ENCODE measurements at regions not wholly inside any gene's neighbourhood (a gene's known extent, or its start where the extent isn't known, plus 50 kb on each side); places are given as distances from the start of the nearest gene placed in this dataset.

DNA sequence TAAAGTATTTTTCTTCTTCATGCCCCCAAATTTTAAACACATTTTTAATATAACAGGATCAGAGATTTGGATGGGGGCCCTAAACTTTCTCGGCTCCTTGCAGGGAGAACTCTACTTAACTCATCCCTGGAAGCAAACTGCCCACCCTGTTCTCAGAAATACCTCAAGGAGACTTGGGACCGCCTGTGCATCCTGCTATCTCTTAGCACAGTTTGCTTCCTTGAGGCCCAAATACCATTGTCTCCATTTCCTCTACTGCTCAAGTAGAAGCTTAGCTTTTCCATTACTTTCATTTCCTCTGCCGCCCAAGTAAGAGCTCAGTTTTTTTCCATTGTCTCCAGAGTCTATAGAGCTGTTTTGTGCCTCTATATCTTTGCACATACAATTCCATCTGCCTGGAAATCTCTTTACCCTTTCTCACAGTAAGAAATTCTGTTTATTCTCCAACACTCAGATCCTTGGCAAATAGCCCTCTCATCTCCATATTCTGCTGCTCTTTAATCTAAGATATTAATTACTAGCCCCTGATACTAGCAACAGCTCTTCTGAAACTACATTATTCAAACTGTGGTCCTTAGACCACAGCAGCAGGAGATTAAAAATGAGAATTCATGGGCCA is 137.8 kb downstream of the CEMIP2 start:
- Histone ChIP-seq H2AFZ (ENCODE audit: low read depth, low read length) (peak overlapping the region; percentile 8), H3K36me3 (ENCODE audit: control insufficient read depth in 2 of 2, extremely low read depth in 1 of 2, insufficient read depth in 2 of 2, low read length in 2 of 2) (no peaks in the 10 kb centered on the region), H3K9me1 (replicated peaks; ENCODE audit: control insufficient read depth, extremely low read depth, insufficient read depth, low read length) (no peaks in the 10 kb centered on the region), H3K27ac (ENCODE audit: insufficient read depth, low read depth, low read length) (no peak overlapping the region), H3K27me3 (ENCODE audit: control insufficient read depth in 2 of 2, insufficient read depth in 2 of 2, low read length in 2 of 2) (no peaks in the 10 kb centered on the region), H3K4me2 (ENCODE audit: insufficient read depth, low read length) (peak overlapping the region; percentile 9), H4K20me1 (replicated peaks; ENCODE audit: control insufficient read depth, extremely low read depth, insufficient read depth, low read length) (no peaks in the 10 kb centered on the region), H3K4me1 (ENCODE audit: control insufficient read depth, extremely low read depth, insufficient read depth, low read length) (peaks cover 20% of the 10 kb centered on the region), H3K4me3 (replicated peaks in 1 of 3; ENCODE audit: insufficient read depth in 1 of 3, low read depth in 1 of 3, low read length in 3 of 3) (no peak overlapping the region), H3K9ac (replicated peaks; ENCODE audit: extremely low read depth, insufficient read depth, low read length) (no peak overlapping the region), H3K9me3 (replicated peaks; ENCODE audit: control insufficient read depth, insufficient read depth, low read length) (no peaks in the 10 kb centered on the region), H3K79me2 (ENCODE audit: control insufficient read depth, insufficient read depth, low read length) (no peaks in the 10 kb centered on the region)
- POLR2A ChIA-PET: no interaction called here
- DNase-seq (ENCODE audit: low read depth, low spot score): peak; percentile 89
- peak; percentile 89 for FAIRE-seq
- CTCF ChIA-PET: interaction anchor here (0.7 to 3.9 kb wide), 7 partner anchors 9 to 990 kb away, joined by 3 to 41 read pairs (median 3); no protein-coding TSS in a partner anchor
- BruUV-seq (replicated peaks): no TSS peak
- dilution Hi-C loops (cut with MboI; ENCODE audit: extremely low pct_ligation_motif_present, low sequenced_read_pairs): no loop called here
- intact Hi-C loops (cut with micrococcal nuclease): loop anchor here (1.0 to 2.0 kb wide), 2 partner anchors 17 to 280 kb away; partner anchors contain the start of genes ABHD17B and C9orf85
- TF ChIP-seq FOS (IDR thresholded peaks at IDR 0.05; ENCODE audit: borderline replicate concordance, insufficient read depth, low read length): peak; percentile 7
- no peak for TF ChIP-seq POLR2AphosphoS5 (IDR thresholded peaks at IDR 0.05; ENCODE audit: insufficient read depth, low read depth, low read length)
- TF ChIP-seq GATA2 (IDR thresholded peaks at IDR 0.05; ENCODE audit: insufficient read depth, insufficient read length, low read depth, low read length): peak; percentile 48
- TF ChIP-seq, protein P1, sequence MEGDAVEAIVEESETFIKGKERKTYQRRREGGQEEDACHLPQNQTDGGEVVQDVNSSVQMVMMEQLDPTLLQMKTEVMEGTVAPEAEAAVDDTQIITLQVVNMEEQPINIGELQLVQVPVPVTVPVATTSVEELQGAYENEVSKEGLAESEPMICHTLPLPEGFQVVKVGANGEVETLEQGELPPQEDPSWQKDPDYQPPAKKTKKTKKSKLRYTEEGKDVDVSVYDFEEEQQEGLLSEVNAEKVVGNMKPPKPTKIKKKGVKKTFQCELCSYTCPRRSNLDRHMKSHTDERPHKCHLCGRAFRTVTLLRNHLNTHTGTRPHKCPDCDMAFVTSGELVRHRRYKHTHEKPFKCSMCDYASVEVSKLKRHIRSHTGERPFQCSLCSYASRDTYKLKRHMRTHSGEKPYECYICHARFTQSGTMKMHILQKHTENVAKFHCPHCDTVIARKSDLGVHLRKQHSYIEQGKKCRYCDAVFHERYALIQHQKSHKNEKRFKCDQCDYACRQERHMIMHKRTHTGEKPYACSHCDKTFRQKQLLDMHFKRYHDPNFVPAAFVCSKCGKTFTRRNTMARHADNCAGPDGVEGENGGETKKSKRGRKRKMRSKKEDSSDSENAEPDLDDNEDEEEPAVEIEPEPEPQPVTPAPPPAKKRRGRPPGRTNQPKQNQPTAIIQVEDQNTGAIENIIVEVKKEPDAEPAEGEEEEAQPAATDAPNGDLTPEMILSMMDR (IDR thresholded peaks at IDR 0.05; ENCODE audit: extremely low read depth in 1 of 2, insufficient read depth in 1 of 2, low read depth in 1 of 2, low read length in 2 of 2): no peak

Measured in endothelial cell of umbilical vein (primary cell).